ENCODE measurements at regions not wholly inside any gene's neighbourhood (a gene's known extent, or its start where the extent isn't known, plus 50 kb on each side); places are given as distances from the start of the nearest gene placed in this dataset.
"Not testable (repeated sequence)": the region's sequence is repeated elsewhere in the genome, so short reads cannot be mapped to it uniquely, and the experiment has no call there.

- intact Hi-C loops (cut with micrococcal nuclease) = no loop called here
These were observed 54.4 kb upstream of the CPHXL start for GRCh38 chr16:75780669-75781068.

GRCh38 chr16:75781683-75782343 is 55.5 kb upstream of the CPHXL start:
- intact Hi-C loops (cut with micrococcal nuclease) = no loop called here

GRCh38 chr16:75787440-75787839 is 61.1 kb upstream of the CPHXL start:
- intact Hi-C loops (cut with micrococcal nuclease) = no loop called here

DNA sequence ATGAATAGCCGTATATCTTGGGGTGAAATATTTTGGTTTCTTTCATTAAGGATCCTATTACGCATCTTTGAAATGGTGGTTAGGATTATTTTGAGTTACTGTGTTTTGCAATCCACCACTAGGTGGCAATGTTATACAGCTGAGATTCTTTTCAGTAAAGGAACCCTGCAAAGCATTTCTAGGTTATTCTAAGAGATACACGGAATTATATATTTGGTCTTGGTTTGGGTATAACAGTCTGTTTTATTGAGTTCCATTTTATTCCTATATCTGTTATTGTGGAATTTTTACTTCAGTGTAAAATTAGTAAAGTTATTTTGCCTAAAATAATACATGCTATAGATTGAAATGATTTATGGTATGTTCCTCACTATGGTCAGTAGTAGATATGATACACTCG is 62.9 kb upstream of the CPHXL start:
- intact Hi-C loops (cut with micrococcal nuclease) = loop anchor here (1.0 to 2.0 kb wide), 2 partner anchors 866 to 1382 kb away; no protein-coding TSS in a partner anchor

DNA sequence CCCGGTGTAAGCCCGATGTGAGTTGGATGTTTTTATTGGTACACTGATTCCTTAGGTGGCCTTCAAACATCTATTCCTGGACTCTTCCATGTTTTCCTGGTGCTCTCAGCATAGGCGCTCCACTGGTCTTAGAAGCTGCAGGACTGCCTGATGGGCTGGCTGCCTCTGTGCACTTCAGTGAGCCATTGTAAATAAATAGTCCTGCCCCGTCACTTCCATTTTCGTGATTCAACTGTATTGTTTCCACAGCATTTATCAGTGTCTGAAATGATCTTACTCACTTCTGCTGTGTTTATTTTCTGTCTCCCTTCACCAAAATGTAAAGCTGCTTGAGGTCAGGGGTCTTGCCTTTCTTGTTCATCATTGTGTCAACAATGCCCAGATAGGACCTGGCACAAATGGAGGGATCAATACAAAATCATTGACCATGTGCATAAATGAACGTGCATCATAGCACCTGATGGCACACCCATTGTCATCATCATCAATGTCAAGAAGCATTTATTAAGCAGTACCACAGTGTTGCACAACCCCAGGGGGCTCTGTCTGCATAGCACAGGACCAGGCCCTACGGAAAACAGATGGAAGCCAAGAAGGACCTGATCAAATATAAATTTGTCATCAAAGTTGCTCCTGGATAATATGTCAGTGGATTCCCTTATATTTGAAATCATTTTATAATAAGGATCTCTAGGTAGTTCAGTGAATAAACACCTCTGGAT is 66.6 kb upstream of the CPHXL start:
- intact Hi-C loops (cut with micrococcal nuclease) = no loop called here

DNA sequence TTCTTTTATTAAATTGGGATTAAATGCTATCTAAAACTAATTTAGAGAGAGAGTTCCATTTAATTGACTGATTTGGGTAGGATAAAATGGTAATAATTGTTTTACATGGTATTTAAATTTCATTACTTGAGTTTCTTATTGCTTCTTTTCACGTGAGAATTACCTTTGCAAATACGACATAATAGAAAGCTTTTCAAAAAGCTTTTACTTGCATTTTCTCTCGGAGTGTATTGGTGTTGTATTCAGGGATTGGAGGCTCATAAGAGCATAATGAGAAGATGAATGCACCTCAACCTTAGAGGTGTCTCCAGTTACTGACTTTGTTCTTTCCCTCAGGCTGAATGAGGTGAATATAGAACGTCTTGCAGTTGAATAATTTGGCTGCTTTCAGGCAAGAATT is 67.4 kb upstream of the CPHXL start:
- intact Hi-C loops (cut with micrococcal nuclease) = no loop called here

GRCh38 chr16:75794426-75794825 is 68.1 kb upstream of the CPHXL start:
- intact Hi-C loops (cut with micrococcal nuclease) = no loop called here

DNA sequence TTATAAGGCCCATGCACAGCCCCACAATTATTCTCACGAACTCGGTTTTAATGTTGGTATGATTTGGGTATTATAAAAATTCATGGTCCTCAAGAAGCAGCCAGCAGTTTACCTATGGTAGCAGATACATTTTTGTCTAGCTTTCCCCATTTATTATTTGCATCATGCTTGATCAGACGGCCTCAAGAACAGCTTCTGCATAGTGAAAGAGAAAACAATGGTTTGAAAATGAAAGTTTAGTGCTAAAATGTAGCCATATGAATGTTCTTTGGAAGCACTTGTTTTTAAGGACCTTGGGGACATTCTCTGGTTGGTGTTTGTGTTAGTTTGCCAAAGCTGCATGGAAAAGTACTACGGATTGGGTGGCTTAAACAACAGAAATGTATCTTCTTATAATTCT is 72.4 kb upstream of the CPHXL start:
- intact Hi-C loops (cut with micrococcal nuclease) = no loop called here

- intact Hi-C loops (cut with micrococcal nuclease) = no loop called here
These were observed 75.0 kb upstream of the CPHXL start for GRCh38 chr16:75801307-75801706.

- intact Hi-C loops (cut with micrococcal nuclease) = no loop called here
These were observed 77.5 kb upstream of the CPHXL start for GRCh38 chr16:75803753-75804152.

DNA sequence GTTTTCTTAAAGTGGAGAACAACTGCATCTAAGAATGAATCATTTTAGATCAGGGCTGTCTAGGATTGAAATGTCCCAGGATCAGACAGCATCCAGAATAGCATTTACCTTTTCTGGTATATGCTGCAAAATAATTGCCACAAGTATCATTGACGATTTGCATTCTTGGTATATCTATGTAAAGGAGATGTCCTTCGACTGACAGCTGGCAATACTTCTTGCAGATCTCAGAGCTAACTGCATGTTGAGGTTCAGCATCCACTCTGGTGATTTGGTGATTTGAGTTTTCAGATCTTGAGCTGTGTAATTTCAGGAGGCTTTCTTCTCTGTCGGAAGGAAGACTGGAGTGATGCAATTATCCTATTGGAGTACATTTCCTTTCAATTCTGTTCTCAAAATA is 78.1 kb upstream of the CPHXL start:
- intact Hi-C loops (cut with micrococcal nuclease) = no loop called here

DNA sequence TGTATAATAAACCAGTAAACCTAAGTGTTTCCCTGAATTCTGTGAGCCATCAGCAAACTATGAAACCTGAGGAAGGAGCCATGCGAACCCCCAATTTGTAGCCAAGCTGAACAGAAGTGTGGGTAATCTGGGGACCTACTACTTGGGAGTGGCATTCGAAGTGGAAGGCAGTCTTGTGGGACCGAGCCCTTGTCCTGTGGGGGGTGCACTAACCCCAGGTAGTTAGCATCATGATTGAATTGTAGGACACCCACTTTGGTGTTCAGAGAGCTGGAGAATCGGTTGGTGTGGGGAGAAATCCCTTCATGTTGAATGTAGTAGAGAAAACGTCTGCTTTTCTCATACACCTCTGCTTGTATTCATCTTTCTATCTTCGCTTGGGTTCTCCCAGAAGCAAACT is 79.7 kb upstream of the CPHXL start:
- intact Hi-C loops (cut with micrococcal nuclease) = no loop called here

- intact Hi-C loops (cut with micrococcal nuclease) = no loop called here
These were observed 80.2 kb upstream of the CPHXL start for GRCh38 chr16:75806487-75806886.

DNA sequence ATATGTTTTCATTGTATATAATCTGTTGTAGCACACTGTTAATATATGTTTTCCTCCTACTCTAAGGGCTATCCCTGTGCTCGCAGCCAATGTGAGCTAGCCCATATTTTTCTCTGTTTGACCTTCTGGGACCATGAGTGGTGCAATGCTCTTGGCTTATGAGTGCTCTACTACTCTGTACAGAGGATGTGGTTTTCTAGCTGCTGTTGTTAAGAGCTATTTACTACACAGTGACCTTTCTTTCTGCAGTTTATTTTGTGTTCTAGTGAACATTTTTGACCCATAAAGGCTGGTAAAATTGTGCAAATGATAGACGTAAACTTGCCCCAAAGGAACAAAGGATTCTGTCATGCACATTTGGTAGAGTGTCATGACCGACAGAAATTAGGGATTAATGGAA is 84.1 kb upstream of the CPHXL start:
- intact Hi-C loops (cut with micrococcal nuclease) = no loop called here

DNA sequence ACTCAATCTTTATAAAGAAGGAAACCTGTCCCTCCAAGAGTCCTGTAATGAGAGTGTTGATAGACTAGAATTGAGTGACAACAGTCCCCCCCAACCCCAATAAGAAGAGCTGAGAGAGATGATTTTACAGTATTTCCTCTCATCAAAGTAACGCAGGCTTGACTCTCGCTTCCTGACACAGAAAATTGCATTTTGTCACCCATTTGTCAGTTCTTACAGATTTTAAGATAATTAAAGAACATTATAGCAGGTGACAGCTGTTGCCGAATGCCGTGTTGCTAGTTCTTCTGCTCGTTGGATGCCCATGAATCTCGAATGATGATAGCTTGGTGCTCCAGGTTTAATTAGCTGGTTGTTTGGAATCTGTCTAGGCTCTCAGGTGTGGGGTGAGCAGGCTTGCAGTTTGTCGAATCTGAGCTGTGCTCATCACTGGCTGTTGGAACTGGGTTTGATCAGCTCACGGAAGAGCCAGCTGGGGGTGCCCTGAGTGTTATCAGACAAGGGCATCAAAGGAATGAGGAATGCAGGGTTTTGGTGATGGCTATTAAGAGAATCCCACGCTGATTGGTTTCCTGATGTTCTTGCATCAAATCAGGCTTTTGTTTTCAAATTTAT is 84.8 kb upstream of the CPHXL start:
- intact Hi-C loops (cut with micrococcal nuclease) = no loop called here

GRCh38 chr16:75818491-75818890 is 92.2 kb upstream of the CPHXL start:
- intact Hi-C loops (cut with micrococcal nuclease) = no loop called here

- intact Hi-C loops (cut with micrococcal nuclease) = no loop called here
These were observed 94.4 kb upstream of the CPHXL start for GRCh38 chr16:75820672-75821071.

- intact Hi-C loops (cut with micrococcal nuclease) = no loop called here
These were observed 94.8 kb upstream of the CPHXL start for GRCh38 chr16:75821117-75821516.

DNA sequence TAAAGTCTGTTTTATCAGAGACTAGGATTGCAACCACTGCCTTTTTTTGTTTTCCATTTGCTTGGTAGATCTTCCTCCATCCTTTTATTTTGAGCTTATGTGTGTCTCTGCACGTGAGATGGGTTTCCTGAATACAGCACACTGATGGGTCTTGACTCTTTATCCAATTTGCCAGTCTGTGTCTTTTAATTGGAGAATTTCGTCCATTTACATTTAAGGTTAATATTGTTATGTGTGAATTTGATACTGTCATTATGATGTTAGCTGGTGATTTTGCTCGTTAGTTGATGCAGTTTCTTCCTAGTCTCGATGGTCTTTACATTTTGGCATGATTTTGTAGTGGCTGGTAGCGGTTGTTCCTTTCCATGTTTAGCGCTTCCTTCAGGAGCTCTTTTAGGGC is 99.5 kb upstream of the CPHXL start:
- intact Hi-C loops (cut with micrococcal nuclease) = not testable (repeated sequence)

DNA sequence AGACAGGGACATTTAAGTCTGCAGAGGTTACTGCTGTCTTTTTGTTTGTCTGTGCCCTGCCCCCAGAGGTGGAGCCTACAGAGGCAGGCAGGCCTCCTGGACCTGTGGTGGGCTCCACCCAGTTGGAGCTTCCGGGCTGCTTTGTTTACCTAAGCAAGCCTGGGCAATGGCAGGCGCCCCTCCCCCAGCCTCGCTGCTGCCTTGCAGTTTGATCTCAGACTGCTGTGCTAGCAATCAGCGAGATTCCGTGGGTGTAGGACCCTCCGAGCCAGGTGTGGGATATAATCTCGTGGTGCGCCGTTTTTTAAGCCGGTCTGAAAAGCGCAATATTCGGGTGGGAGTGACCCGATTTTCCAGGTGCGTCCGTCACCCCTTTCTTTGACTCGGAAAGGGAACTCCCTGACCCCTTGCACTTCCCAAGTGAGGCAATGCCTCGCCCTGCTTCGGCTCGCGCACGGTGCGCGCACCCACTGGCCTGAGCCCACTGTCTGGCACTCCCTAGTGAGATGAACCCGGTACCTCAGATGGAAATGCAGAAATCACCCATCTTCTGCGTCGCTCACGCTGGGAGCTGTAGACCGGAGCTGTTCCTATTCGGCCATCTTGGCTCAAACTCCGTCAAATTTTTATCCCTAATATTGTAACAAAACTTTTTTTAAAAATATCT is 101.2 kb upstream of the CPHXL start:
- intact Hi-C loops (cut with micrococcal nuclease) = not testable (repeated sequence)

- intact Hi-C loops (cut with micrococcal nuclease) = not testable (repeated sequence)
These were observed 107.1 kb upstream of the CPHXL start for GRCh38 chr16:75833385-75833784.

DNA sequence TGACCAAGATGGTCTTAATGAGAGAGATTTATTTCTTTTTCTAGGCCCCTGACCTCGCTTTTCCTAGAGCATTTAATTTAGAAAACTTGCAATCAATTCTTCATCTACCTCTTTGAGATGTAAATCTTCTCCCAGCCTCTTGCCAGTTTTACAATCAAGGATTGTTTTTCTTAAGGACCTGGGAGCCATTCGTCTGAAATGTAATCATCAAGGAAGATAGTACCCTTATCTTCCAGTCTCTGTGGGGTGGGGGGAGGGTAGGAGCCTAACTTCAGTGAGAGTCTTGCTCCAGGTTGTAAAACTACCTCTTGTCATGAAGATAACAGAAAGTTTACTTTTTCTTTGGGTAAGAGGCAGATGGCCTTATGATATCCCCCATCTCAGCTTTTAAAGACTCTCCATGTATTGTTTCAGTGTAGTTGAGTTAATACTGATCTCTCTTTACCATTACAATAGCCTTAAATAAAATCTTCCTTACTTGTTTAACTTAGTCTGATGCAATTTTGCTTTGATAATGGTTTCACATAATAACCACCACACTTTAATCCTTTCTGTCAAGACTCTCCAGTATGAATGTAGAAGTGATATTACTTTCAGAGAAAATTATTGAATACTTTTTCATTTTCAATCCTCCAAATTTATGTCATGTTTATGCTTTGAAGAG is 110.2 kb upstream of the CPHXL start:
- intact Hi-C loops (cut with micrococcal nuclease) = no loop called here

Data from T-helper 2 cell treated with Interferon-gamma antibody and Interleukin-4, amounts not matched to agents 100 ng/mL and 5 ng/mL, for 36 hours (primary cell).